Transverse colon (tissue), 4 donors: ENCODE measurements at regions not wholly inside any gene's neighbourhood (a gene's known extent, or its start where the extent isn't known, plus 50 kb on each side); places are given as distances from the start of the nearest gene placed in this dataset.

ENCODE experiments used
- POLR2A ChIP-seq: fragments of 450-650 bp; IDR thresholded peaks from one replicate; pipeline ENCODE4 v1.6.1; 2016; ENCODE audit warnings: antibody characterized with exemption, mild to moderate bottlenecking, moderate library complexity
- POLR2AphosphoS5 ChIP-seq, 3 donors: sonication (generic); formaldehyde crosslinking; IDR thresholded peaks; one replicate each; pipeline ENCODE4 v1.6.1; 2016; ENCODE audit warnings: antibody characterized with exemption in 3 of 3
- TF ChIP-seq, protein P1 (sequence below), 5 experiments: fragments of 200-600 bp in 3 of 5; fragments of 450-650 bp in 2 of 5; sonication (generic) in 3 of 5; IDR thresholded peaks; 1 replicate in 2 of 5; 2 replicates in 3 of 5; pipeline ENCODE4 v1.5.1; 2016 to 2017; ENCODE audit warnings: antibody characterized with exemption in 5 of 5, inconsistent platforms in 3 of 5, mild to moderate bottlenecking in 2 of 5, moderate library complexity in 1 of 5

DNA sequence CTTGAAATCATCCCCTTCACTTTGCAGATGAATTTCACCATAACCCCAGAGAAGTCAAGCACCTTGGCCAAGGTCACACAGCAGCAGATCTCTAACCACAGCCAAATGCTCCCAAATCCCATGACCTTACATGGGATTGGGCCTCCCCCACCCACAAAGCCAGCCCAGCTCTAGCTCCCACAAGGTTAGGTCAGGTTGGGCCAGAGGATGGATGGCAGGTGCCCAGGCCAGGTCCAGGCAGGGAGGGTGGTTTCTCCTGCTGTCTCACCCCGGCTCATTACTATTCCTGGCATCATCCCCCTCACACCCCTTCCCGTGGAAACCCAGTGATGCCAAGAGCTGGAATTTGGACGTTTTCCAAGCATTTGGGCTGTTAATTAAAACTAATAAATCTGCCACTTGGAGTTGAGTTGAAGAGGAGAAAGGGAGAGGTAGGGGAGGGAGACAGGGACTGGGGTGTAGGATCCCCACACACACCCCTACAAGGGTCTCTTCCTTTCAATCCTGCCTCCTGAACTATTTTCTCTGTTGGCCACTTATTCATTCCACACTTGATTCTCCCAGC, 181.6 kb downstream of the TMEM132E start:
- TF ChIP-seq POLR2AphosphoS5 (IDR thresholded peaks at IDR 0.05): no peak
- no peak for TF ChIP-seq POLR2A
- TF ChIP-seq, protein P1, sequence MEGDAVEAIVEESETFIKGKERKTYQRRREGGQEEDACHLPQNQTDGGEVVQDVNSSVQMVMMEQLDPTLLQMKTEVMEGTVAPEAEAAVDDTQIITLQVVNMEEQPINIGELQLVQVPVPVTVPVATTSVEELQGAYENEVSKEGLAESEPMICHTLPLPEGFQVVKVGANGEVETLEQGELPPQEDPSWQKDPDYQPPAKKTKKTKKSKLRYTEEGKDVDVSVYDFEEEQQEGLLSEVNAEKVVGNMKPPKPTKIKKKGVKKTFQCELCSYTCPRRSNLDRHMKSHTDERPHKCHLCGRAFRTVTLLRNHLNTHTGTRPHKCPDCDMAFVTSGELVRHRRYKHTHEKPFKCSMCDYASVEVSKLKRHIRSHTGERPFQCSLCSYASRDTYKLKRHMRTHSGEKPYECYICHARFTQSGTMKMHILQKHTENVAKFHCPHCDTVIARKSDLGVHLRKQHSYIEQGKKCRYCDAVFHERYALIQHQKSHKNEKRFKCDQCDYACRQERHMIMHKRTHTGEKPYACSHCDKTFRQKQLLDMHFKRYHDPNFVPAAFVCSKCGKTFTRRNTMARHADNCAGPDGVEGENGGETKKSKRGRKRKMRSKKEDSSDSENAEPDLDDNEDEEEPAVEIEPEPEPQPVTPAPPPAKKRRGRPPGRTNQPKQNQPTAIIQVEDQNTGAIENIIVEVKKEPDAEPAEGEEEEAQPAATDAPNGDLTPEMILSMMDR (IDR thresholded peaks at IDR 0.05): no peak
